GM12873 (cell line): ENCODE measurements at regions not wholly inside any gene's neighbourhood (a gene's known extent, or its start where the extent isn't known, plus 50 kb on each side); places are given as distances from the start of the nearest gene placed in this dataset.

Experiments
- TF ChIP-seq, protein P1 (sequence below): IDR thresholded peaks from 2 replicates; pipeline ENCODE4 v1.5.1; 2012; ENCODE audit warnings: low read depth, mild to moderate bottlenecking, moderate library complexity, low read length, control low read depth; ENCODE audit not compliant: insufficient read depth; ENCODE audit errors: missing control alignments

DNA sequence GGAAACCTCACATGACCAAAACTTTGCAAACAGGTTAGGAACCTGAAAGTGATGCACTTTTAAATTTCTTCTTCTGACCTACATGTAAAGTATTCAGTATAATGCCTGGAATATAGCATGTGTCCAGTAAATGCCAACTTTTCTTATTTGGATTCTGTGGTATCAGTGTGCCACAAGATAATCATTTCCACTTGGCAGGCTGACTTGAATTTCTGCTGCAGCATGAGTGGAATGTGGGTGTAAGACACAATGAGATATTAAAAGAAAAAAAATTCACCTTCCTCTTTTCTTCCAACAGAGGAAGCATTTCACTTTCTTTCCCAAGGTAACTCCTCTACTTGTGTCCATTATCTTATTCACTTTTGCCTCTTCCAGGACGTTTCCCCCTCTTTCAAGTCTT, 141.9 kb upstream of the PRKD1 start:
- TF ChIP-seq, protein P1, sequence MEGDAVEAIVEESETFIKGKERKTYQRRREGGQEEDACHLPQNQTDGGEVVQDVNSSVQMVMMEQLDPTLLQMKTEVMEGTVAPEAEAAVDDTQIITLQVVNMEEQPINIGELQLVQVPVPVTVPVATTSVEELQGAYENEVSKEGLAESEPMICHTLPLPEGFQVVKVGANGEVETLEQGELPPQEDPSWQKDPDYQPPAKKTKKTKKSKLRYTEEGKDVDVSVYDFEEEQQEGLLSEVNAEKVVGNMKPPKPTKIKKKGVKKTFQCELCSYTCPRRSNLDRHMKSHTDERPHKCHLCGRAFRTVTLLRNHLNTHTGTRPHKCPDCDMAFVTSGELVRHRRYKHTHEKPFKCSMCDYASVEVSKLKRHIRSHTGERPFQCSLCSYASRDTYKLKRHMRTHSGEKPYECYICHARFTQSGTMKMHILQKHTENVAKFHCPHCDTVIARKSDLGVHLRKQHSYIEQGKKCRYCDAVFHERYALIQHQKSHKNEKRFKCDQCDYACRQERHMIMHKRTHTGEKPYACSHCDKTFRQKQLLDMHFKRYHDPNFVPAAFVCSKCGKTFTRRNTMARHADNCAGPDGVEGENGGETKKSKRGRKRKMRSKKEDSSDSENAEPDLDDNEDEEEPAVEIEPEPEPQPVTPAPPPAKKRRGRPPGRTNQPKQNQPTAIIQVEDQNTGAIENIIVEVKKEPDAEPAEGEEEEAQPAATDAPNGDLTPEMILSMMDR, result no peak

- TF ChIP-seq, protein P1, result no peak
Observed at GRCh38 chr14:30077946-30078345, 150.3 kb upstream of the PRKD1 start.

GRCh38 chr14:30078811-30079402, 151.3 kb upstream of the PRKD1 start:
- TF ChIP-seq, protein P1, result no peak

GRCh38 chr14:30082486-30082885, 154.8 kb upstream of the PRKD1 start:
- TF ChIP-seq, protein P1, result no peak

DNA sequence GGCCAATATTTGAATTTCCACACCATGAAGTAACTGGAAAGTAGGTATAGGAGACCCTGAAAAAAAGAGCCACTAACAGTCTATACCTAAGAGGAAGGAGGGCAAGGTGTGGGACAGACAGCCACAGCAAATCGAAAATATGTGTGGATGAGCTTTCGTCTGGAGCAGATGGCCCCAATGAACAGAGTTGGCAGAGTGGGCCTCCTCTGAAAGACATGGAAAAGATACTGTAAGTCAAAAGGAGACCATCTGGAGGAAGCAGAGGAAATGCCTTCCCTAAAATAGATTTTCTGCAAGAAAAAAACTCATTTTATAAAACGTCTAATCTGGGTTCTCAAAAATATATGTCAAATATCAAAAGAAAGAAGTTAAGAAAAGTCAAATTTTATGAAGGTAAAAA, 157.2 kb upstream of the PRKD1 start:
- TF ChIP-seq, protein P1, result no peak

GRCh38 chr14:30085943-30086342, 158.3 kb upstream of the PRKD1 start:
- TF ChIP-seq, protein P1, result no peak

GRCh38 chr14:30088620-30089019, 161.0 kb upstream of the PRKD1 start:
- TF ChIP-seq, protein P1, result no peak
